Fibroblast of lung (primary cell): ENCODE measurements at regions not wholly inside any gene's neighbourhood (a gene's known extent, or its start where the extent isn't known, plus 50 kb on each side); places are given as distances from the start of the nearest gene placed in this dataset.

Experiments
- DNase-seq, 2 donors: peaks; one replicate each; pipeline versions ENCODE4 v3.0.0 to v3.0.0-alpha.2; 2010; ENCODE audit warnings: low read depth in 2 of 2
- H2AFZ ChIP-seq: 2 replicates; pipeline ENCODE4 v1.5.1; 2012; ENCODE audit warnings: low read length, control low read depth, inconsistent platforms
- H3K27ac ChIP-seq: 2 replicates; pipeline ENCODE4 v1.5.1; 2011; ENCODE audit warnings: low read length, control low read depth; ENCODE audit not compliant: insufficient read depth
- H3K27me3 ChIP-seq: 2 replicates; pipeline ENCODE4 v1.5.1; 2011; ENCODE audit warnings: mild to moderate bottlenecking, low read length; ENCODE audit not compliant: control insufficient read depth, insufficient read depth
- H3K36me3 ChIP-seq: 2 replicates; pipeline ENCODE4 v1.5.1; 2011; ENCODE audit warnings: low read length; ENCODE audit not compliant: control insufficient read depth, insufficient read depth
- H3K4me1 ChIP-seq: 2 replicates; pipeline ENCODE4 v1.5.1; 2011; ENCODE audit warnings: low read length; ENCODE audit not compliant: control insufficient read depth, insufficient read depth; ENCODE audit errors: extremely low read depth
- H3K4me2 ChIP-seq: 2 replicates; pipeline ENCODE4 v1.5.1; 2011; ENCODE audit warnings: low read length, control low read depth; ENCODE audit not compliant: insufficient read depth; ENCODE audit errors: extremely low read depth
- H3K4me3 ChIP-seq, 4 experiments: fragments of 200-600 bp in 1 of 4; sonication (generic) in 1 of 4; replicated peaks in 1 of 4; 2 replicates each; pipeline ENCODE4 v1.5.1; 2011 to 2016; ENCODE audit warnings: low read length in 4 of 4, low read depth in 3 of 4, mild to moderate bottlenecking in 3 of 4, control low read depth in 2 of 4, inconsistent platforms in 1 of 4, mixed read lengths in 1 of 4; ENCODE audit not compliant: insufficient read depth in 1 of 4; ENCODE audit errors: control extremely low read depth in 1 of 4
- H3K79me2 ChIP-seq: 2 replicates; pipeline ENCODE4 v1.5.1; 2012; ENCODE audit warnings: mild to moderate bottlenecking, low read length, inconsistent platforms; ENCODE audit not compliant: control insufficient read depth, insufficient read depth
- H3K9ac ChIP-seq: 2 replicates; pipeline ENCODE4 v1.5.1; 2011; ENCODE audit warnings: mild to moderate bottlenecking, low read length, control low read depth; ENCODE audit not compliant: insufficient read depth
- H3K9me3 ChIP-seq: 2 replicates; pipeline ENCODE4 v1.5.1; 2012; ENCODE audit warnings: low read depth, low read length; ENCODE audit not compliant: control insufficient read depth, insufficient read depth
- H4K20me1 ChIP-seq: 2 replicates; pipeline ENCODE4 v1.5.1; 2011; ENCODE audit warnings: low read length; ENCODE audit not compliant: control insufficient read depth, insufficient read depth; ENCODE audit errors: extremely low read depth
- EZH2 ChIP-seq: IDR thresholded peaks from 2 replicates; pipeline ENCODE4 v1.5.1; 2012; ENCODE audit warnings: low read length, control low read depth, mild to moderate bottlenecking; ENCODE audit errors: missing control alignments
- TF ChIP-seq, protein P1 (sequence below), 2 donors: IDR thresholded peaks in 1 of 2; conservative IDR thresholded peaks in 1 of 2; 1 replicate in 1 of 2; 2 replicates in 1 of 2; pipeline ENCODE4 v1.5.1; 2011 to 2012; ENCODE audit warnings: low read length in 2 of 2, control low read depth in 1 of 2, inconsistent platforms in 1 of 2, low read depth in 1 of 2, mild to moderate bottlenecking in 1 of 2

DNA sequence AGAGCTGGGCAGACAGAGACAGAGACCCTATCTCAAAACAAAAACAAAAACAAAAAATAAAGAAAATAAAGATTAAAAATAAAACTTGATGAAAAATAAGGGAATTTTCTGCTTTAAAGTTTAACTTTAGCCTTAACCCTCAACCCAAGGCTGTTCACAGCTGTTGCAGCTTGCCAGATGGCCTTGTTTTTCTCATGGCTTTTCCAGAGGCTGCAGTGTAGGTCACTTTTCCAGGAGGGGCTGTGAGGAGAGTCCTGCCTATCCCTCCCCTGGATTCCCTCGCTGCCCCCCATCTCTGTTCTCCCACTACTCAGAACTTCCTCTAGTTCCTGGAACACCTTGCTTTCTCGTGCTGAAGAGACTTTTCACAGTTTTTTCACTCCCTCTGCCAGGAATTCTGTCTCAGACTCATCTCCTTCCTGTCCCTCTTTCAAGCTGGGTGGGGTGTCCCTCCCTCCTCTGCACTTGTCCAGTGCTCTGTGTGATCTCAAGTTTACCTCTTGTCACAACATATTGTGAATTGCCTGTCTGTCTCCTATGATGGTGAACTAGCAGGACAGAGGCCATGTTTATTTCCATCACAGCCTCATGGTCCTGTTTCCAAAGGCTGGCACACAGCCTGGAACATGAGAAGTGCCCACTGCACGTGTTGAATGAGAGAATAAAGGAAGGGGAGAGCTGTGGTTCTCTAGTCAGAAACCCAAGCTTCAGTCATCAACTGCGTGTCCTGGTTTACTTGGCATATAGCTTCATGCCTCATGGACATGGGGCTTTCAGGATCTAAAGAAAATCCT lies 69.9 kb upstream of the MSI2 start:
- H3K27ac ChIP-seq: no peak overlapping the region
- TF ChIP-seq, protein P1, sequence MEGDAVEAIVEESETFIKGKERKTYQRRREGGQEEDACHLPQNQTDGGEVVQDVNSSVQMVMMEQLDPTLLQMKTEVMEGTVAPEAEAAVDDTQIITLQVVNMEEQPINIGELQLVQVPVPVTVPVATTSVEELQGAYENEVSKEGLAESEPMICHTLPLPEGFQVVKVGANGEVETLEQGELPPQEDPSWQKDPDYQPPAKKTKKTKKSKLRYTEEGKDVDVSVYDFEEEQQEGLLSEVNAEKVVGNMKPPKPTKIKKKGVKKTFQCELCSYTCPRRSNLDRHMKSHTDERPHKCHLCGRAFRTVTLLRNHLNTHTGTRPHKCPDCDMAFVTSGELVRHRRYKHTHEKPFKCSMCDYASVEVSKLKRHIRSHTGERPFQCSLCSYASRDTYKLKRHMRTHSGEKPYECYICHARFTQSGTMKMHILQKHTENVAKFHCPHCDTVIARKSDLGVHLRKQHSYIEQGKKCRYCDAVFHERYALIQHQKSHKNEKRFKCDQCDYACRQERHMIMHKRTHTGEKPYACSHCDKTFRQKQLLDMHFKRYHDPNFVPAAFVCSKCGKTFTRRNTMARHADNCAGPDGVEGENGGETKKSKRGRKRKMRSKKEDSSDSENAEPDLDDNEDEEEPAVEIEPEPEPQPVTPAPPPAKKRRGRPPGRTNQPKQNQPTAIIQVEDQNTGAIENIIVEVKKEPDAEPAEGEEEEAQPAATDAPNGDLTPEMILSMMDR (conservative IDR thresholded peaks at IDR 0.05 in 1 of 2, IDR thresholded peaks at IDR 0.05 in 1 of 2; ENCODE audit: low read depth in 1 of 2, low read length in 2 of 2): no peak
- TF ChIP-seq EZH2: no peak
- no peaks in the 10 kb centered on the region for H3K27me3 ChIP-seq
- no peaks in the 10 kb centered on the region for H3K9me3 ChIP-seq
- H3K36me3 ChIP-seq: no peaks in the 10 kb centered on the region
- H3K4me1 ChIP-seq: no peaks in the 10 kb centered on the region
- H4K20me1 ChIP-seq: no peaks in the 10 kb centered on the region
- no peaks in the 10 kb centered on the region for H3K79me2 ChIP-seq
- H2AFZ ChIP-seq: no peak overlapping the region
- H3K9ac ChIP-seq: no peak overlapping the region
- no peak for DNase-seq
- H3K4me3 ChIP-seq: no peak overlapping the region
- no peak overlapping the region for H3K4me2 ChIP-seq

DNA sequence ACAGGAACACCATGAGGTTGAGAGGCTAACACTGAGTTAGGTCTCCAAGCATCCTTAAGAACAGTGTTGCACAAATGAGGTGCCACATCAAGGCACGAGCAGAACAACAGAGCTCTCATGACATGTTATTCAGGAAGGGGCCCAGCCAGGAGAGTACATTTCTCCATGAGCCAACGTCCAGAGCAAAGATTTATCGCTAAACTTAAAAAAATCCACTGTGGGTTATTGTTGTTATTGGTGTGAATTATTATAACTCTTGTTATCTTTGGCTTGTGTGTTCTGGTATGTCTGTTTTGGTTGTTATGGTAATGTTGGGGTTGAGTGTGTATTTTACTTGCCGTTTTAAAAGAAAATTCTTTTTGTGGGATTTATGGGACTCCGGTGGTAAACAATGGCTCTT lies 68.9 kb upstream of the MSI2 start:
- H3K4me3 ChIP-seq: no peak overlapping the region
- TF ChIP-seq, protein P1 (conservative IDR thresholded peaks at IDR 0.05 in 1 of 2, IDR thresholded peaks at IDR 0.05 in 1 of 2; ENCODE audit: low read depth in 1 of 2, low read length in 2 of 2): no peak
- no peak for TF ChIP-seq EZH2
- no peaks in the 10 kb centered on the region for H4K20me1 ChIP-seq
- H3K9me3 ChIP-seq: no peaks in the 10 kb centered on the region
- H3K36me3 ChIP-seq: no peaks in the 10 kb centered on the region
- H3K27ac ChIP-seq: no peak overlapping the region
- H3K4me2 ChIP-seq: no peak overlapping the region
- H2AFZ ChIP-seq: no peak overlapping the region
- H3K4me1 ChIP-seq: no peaks in the 10 kb centered on the region
- no peaks in the 10 kb centered on the region for H3K79me2 ChIP-seq
- H3K9ac ChIP-seq: no peak overlapping the region
- DNase-seq: no peak
- H3K27me3 ChIP-seq: no peaks in the 10 kb centered on the region

DNA sequence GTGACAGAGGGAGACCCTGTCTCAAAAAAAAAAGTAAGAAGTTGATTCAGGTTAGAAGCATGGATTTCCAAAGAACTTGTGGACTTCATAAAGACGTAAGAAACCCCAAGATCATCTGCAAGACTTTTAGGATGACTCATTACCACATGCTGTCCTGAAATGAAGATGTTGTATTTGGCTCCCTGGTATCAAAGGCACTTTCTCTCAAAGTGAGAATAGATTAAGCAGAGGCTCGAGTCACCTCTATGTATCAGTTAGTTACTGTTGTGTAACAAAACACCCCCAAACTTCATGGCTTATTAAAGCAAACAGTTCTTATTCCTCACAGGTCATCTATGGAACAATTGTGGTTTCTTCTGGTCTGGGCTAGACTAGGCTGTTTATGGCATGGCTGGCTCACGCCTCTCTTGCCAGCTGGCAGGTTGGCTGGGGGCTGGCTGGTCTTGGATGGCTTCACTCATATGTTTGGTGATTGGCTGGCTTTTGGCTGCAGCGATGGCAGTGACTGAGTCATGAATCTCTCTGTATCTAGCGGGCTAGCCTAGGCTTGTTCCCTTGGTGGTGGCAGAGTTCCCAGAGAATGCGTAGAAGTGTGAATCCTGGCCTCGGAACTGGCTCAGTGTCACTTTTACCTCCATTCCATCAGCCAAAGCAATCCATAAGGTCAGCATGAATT lies 60.4 kb upstream of the MSI2 start:
- TF ChIP-seq, protein P1 (conservative IDR thresholded peaks at IDR 0.05 in 1 of 2, IDR thresholded peaks at IDR 0.05 in 1 of 2; ENCODE audit: low read depth in 1 of 2, low read length in 2 of 2): no peak
- no peak for TF ChIP-seq EZH2
- Histone ChIP-seq H3K9me3 (no peaks in the 10 kb centered on the region), H3K36me3 (no peaks in the 10 kb centered on the region), H3K9ac (no peak overlapping the region), H4K20me1 (no peaks in the 10 kb centered on the region), H3K4me2 (no peak overlapping the region), H3K27me3 (no peaks in the 10 kb centered on the region), H3K4me3 (no peak overlapping the region), H3K27ac (no peak overlapping the region), H3K4me1 (no peaks in the 10 kb centered on the region), H2AFZ (no peak overlapping the region), H3K79me2 (no peaks in the 10 kb centered on the region)
- DNase-seq: peak; percentile 32
